ENCODE measurements at regions not wholly inside any gene's neighbourhood (a gene's known extent, or its start where the extent isn't known, plus 50 kb on each side); places are given as distances from the start of the nearest gene placed in this dataset.

DNA sequence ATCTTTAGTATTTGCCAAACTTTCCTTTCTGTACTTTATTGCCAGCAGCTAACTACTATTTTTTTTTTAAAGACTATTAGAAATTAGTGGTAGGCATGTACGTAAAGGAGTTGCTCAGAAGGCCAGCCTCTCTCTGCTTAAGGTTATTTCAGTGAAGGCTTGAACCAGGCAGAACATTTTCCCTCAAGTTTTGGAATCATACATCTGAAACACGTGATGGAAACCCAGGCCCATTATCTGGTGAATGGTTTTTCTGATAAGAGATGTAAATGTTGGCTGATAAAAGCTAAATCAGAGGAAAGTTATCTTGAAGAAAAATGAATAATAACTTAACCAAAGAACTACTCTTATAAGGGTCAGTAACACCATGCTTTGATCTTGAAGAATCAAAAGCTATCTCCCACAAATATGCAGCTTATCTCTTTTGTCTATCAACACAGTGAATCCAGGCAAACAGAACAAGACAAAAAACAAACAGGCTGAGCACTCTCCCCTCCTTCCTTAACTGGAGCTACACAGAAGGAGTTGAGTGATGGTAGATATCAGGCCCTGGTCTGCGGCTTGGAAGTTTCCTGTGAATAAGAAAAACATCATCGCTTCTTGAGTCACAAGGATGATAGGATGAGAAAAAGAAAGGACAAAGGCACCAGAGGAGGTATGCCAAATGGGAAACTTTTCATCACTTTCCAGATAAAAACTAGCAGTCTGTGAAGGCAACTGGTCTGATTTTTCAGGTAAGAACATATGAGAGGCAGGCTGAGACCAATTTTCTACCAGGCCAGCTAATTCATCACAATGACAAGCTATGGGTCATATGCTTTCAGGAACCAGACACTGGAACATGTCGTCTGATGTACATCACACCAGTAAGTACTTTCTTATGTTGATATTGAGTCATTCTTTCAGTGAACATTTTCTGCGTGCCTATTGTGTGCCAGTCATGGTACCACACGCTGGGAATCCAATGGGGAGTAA lies 88.4 kb upstream of the STK17B start:
- DNase-seq = no peak

DNA sequence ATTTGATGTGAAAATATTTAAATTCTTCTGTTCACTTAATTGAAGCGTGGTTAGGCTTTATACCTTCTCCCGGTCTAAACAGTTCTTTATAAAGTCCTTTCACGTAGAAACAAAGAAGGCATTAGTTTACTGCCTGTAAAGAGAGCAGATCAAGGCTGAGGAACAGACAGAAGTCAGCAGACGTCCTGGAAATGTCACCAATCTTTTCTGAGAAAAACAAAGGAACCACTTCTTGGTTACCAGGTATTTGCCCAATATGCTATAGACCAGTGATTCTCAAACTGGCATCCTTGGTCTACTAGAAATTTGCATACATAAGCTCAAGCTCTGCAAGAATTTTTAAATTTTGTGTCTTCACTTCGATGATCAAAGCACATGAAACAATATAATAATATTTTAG lies 89.2 kb upstream of the STK17B start:
- no peak for DNase-seq
- Histone ChIP-seq H3K4me1 (peaks cover 36% of the 10 kb centered on the region), H3K27ac (no peak overlapping the region), H3K9me3 (replicated peaks) (no peaks in the 10 kb centered on the region), H3K27me3 (no peaks in the 10 kb centered on the region), H3K4me3 (no peak overlapping the region), H3K36me3 (no peaks in the 10 kb centered on the region)

More for the DNA sequence above, 88.4 kb upstream of the STK17B start:
- H3K27ac ChIP-seq = no peak overlapping the region
- no peaks in the 10 kb centered on the region for H3K9me3 ChIP-seq (replicated peaks)
- H3K4me1 ChIP-seq = peaks cover 35% of the 10 kb centered on the region
- H3K4me3 ChIP-seq = no peak overlapping the region
- no peaks in the 10 kb centered on the region for H3K27me3 ChIP-seq
- no peaks in the 10 kb centered on the region for H3K36me3 ChIP-seq

- Histone ChIP-seq H3K4me3 (peak overlapping the region; percentile 41), H3K9me3 (replicated peaks) (no peaks in the 10 kb centered on the region), H3K4me1 (peaks cover 50% of the 10 kb centered on the region), H3K27ac (peak overlapping the region; percentile 78), H3K36me3 (no peaks in the 10 kb centered on the region), H3K27me3 (no peaks in the 10 kb centered on the region)
- DNase-seq = peak in 1 of 2 experiments; percentile 67
Measured at GRCh38 chr2:196262606-196263005, 91.2 kb upstream of the STK17B start.

DNA sequence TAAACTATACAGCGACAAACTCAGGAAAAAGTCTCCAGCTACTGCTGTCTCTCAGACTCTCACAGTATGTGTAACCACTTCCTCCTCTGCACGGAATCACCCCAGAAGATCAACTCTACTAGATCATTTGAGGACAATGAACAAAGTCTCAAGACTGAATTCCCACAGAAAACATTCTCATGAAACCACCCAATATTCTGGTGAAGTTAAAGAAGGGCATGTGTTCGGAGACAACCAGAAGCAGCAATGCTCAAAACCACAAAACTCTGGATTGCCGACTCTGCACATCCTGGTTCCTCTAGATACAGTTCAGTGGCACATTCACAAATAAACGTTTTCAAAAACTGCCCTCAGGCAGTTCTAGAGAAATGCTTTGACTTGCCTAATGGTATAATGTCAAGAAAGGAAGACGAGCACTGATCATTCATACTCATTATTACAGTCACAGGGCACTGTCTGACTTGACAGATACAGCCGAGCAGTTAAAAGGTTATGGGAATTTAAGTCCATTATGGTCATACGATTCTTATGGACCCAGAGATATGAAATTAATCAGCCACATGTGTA lies 91.9 kb upstream of the STK17B start:
- no peaks in the 10 kb centered on the region for H3K36me3 ChIP-seq
- peak; percentile 85 to 96 for DNase-seq

GRCh38 chr2:196266351-196266750 lies 95.0 kb upstream of the STK17B start:
- no peaks in the 10 kb centered on the region for H3K36me3 ChIP-seq
- no peaks in the 10 kb centered on the region for H3K27me3 ChIP-seq
- DNase-seq = no peak
- H3K4me1 ChIP-seq = peaks cover 67% of the 10 kb centered on the region
- no peaks in the 10 kb centered on the region for H3K9me3 ChIP-seq (replicated peaks)
- H3K27ac ChIP-seq = peak overlapping the region; percentile 81
- H3K4me3 ChIP-seq = no peak overlapping the region

More for the DNA sequence above, 91.9 kb upstream of the STK17B start:
- Histone ChIP-seq H3K4me1 (peaks cover 56% of the 10 kb centered on the region), H3K9me3 (replicated peaks) (no peaks in the 10 kb centered on the region), H3K4me3 (peak overlapping the region; percentile 41), H3K27me3 (no peaks in the 10 kb centered on the region), H3K27ac (peak overlapping the region; percentile 78)

- peak overlapping the region; percentile 81 for H3K27ac ChIP-seq
- peaks cover 69% of the 10 kb centered on the region for H3K4me1 ChIP-seq
- no peaks in the 10 kb centered on the region for H3K36me3 ChIP-seq
- DNase-seq = peak; percentile 65 to 76
- H3K9me3 ChIP-seq (replicated peaks) = no peaks in the 10 kb centered on the region
- H3K27me3 ChIP-seq = no peaks in the 10 kb centered on the region
- H3K4me3 ChIP-seq = no peak overlapping the region
Measured at GRCh38 chr2:196266855-196267254, 95.5 kb upstream of the STK17B start.

- Histone ChIP-seq H3K27me3 (no peaks in the 10 kb centered on the region), H3K27ac (peak overlapping the region; percentile 81), H3K36me3 (no peaks in the 10 kb centered on the region), H3K4me3 (no peak overlapping the region), H3K9me3 (replicated peaks) (no peaks in the 10 kb centered on the region), H3K4me1 (peaks cover 67% of the 10 kb centered on the region)
- DNase-seq = no peak
Measured at GRCh38 chr2:196268025-196268424, 96.6 kb upstream of the STK17B start.

DNA sequence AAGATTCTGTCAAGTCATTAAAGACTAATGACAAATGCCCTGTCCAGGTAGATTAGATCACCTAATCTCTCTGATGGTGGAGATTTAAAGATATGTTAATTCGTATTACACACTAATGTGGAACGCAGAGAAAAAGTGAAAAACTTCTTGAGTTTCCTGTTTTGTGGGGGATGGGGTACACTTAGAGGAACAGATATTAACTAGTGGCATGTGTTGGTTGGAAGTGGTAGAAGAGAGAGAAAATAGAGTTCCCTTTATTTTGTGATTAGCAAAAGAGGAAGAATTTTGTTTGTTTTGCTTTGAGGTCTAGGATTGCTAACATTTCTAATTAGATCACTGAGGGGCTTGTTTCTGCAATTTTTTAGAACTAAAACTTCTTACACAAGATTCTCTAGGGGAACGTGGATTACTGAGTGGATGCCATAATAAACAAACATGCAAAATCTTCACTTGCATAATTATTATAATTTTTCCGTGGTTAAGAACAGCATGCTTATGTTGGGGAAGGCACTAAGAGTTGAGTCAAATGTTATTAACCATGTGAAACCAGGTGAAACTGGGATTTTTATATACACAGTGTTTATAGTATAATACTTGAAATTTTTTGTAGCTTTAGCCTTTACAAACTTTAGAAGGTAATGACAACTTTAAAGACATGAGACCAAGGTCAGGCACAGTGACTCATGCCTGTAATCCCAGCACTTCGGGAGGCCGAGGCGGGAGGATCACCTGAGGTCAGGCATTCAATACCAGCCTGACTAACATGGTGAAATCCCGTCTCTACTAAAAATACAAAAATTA lies 97.4 kb upstream of the STK17B start:
- no peaks in the 10 kb centered on the region for H3K36me3 ChIP-seq
- peak overlapping the region; percentile 81 for H3K27ac ChIP-seq
- no peaks in the 10 kb centered on the region for H3K9me3 ChIP-seq (replicated peaks)
- peak in 1 of 2 experiments; percentile 79 for DNase-seq
- no peak overlapping the region for H3K4me3 ChIP-seq
- H3K27me3 ChIP-seq = no peaks in the 10 kb centered on the region
- H3K4me1 ChIP-seq = peaks cover 70% of the 10 kb centered on the region

GRCh38 chr2:196271795-196272194 lies 100.4 kb upstream of the STK17B start:
- Histone ChIP-seq H3K4me1 (peaks cover 84% of the 10 kb centered on the region), H3K9me3 (replicated peaks) (no peaks in the 10 kb centered on the region), H3K4me3 (no peak overlapping the region), H3K27ac (no peak overlapping the region), H3K36me3 (no peaks in the 10 kb centered on the region), H3K27me3 (no peaks in the 10 kb centered on the region)
- DNase-seq = no peak

- peak; percentile 94 to 99 for DNase-seq
- peak overlapping the region; percentile 89 for H3K27ac ChIP-seq
- H3K27me3 ChIP-seq = no peaks in the 10 kb centered on the region
- no peak overlapping the region for H3K4me3 ChIP-seq
- H3K36me3 ChIP-seq = no peaks in the 10 kb centered on the region
- peaks cover 62% of the 10 kb centered on the region for H3K4me1 ChIP-seq
- H3K9me3 ChIP-seq (replicated peaks) = no peaks in the 10 kb centered on the region
Measured at GRCh38 chr2:196274387-196274809, 103.0 kb upstream of the STK17B start.

- Histone ChIP-seq H3K4me1 (peaks cover 51% of the 10 kb centered on the region), H3K4me3 (0 out of 2 replicates have a peak overlapping the region, but pooled peaks have one; percentile 1), H3K36me3 (no peaks in the 10 kb centered on the region), H3K9me3 (replicated peaks) (no peaks in the 10 kb centered on the region), H3K27me3 (no peaks in the 10 kb centered on the region), H3K27ac (peak overlapping the region; percentile 89)
- peak; percentile 88 to 93 for DNase-seq
Measured at GRCh38 chr2:196275646-196276352, 104.4 kb upstream of the STK17B start.

DNA sequence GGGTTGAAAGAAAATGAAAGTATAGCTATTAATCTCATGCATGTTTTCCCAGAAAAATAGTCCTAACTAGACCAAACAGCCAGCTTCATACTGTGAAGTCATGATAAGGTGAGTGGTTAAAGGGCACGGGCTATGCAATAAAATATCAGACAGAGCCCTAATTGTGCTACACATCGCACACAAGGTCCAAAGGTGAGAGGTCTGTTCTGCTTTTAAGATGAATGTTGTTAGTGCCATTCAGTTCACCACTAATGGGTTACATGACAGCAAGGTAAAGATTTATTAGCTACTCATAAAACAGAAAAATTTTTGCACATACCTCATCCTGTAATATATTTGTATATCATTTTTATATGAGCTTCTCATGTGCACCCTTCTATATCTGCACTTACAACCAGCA lies 105.0 kb upstream of the STK17B start:
- no peak overlapping the region for H3K4me3 ChIP-seq

DNA sequence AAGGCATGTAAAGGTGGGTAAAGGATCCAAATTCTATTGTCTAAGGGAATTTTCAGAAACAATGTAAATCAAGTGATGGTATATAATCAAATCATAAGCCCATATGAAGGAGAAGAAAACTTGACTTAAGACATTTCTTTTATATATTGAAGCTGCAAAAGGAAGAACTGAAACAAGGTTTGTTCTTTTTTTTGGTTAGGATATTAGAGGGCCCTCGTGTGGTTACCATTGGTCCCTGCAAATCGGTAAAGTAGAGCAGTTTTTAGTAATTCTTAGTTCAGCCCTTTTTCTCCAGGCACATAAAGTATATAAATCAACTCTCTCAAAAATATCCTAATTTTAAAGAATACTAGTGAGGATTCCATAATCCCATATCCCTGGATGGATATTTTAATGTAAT lies 105.6 kb upstream of the STK17B start:
- H3K36me3 ChIP-seq = no peaks in the 10 kb centered on the region
- peaks cover 46% of the 10 kb centered on the region for H3K4me1 ChIP-seq
- H3K27me3 ChIP-seq = no peaks in the 10 kb centered on the region
- no peak overlapping the region for H3K4me3 ChIP-seq
- H3K27ac ChIP-seq = no peak overlapping the region
- no peaks in the 10 kb centered on the region for H3K9me3 ChIP-seq (replicated peaks)
- peak in 1 of 2 experiments; percentile 68 for DNase-seq

More for the DNA sequence above, 105.0 kb upstream of the STK17B start:
- Histone ChIP-seq H3K4me1 (peaks cover 51% of the 10 kb centered on the region), H3K27ac (peak overlapping the region; percentile 89), H3K27me3 (no peaks in the 10 kb centered on the region), H3K36me3 (no peaks in the 10 kb centered on the region), H3K9me3 (replicated peaks) (no peaks in the 10 kb centered on the region)
- no peak for DNase-seq

DNA sequence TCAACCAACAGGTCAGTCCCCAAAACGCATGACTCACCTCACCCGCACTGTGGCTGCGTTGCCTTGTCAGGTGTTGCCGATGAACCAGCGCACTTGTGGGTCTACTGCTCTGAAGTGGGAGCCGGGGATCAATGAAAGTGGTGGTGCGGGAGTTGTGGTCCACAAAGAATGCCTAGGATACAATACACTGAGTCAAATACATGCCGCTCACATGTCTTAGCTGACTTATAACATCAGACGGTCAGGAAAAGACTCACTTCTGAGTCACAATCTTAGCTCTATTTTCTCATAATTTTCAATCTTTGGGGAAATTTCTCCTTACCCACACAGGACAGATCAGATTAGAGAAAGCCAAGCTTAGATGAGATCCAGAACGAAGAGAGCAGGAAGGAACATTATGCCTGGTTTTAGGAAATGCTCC lies 107.1 kb upstream of the STK17B start:
- no peak overlapping the region for H3K4me3 ChIP-seq

More for the DNA sequence above, 107.1 kb upstream of the STK17B start:
- DNase-seq = no peak
- Histone ChIP-seq H3K27me3 (no peaks in the 10 kb centered on the region), H3K9me3 (replicated peaks) (no peaks in the 10 kb centered on the region), H3K36me3 (no peaks in the 10 kb centered on the region), H3K27ac (no peak overlapping the region), H3K4me1 (peaks cover 35% of the 10 kb centered on the region)

Measured in SJCRH30 (cell line).